ENCODE measurements at regions not wholly inside any gene's neighbourhood (a gene's known extent, or its start where the extent isn't known, plus 50 kb on each side); places are given as distances from the start of the nearest gene placed in this dataset.

DNA sequence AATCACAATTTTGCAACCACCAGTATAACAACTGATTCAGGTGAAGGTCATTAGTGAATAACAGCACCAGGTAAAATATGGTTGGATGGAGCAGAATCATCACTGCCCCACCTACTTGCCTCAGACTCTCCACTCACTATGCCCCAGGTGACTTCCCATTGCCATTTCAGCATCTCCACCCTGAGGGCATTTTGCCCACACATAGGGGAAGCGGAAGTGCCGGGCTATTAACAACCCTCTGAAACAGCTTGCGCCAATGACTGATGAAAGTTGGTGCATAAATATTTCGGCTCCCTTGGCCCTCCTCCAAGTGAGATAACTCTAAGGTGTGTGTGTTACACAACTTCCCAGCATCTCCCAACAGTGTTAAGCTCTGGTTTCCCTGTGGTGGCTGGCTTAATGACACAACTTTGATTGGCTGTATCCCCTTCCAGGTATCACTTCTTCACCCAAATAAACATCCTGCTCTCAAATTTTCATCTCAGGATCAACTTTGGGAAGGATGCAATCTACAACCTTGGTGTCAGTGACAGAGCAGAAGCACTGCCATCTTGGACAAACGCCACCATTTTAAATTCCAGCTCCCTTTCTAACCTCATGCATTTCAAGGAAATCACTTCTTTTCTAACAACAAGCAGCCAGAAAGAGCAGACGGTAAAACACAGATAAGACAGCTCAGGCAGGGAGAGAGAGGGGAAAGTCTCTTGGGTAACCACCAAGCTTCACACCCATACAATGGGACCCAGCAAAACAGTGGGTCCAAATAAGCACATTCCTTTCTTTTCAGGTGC lies 73.6 kb upstream of the PPP2R5C start (continued):
- TF ChIP-seq PRPF4 (IDR thresholded peaks at IDR 0.05; ENCODE audit: insufficient read depth, low read depth, low read length, poor library complexity, severe bottlenecking) (no peak), GATAD2B (IDR thresholded peaks at IDR 0.05; ENCODE audit: borderline replicate concordance) (no peak), CREM (IDR thresholded peaks at IDR 0.05; ENCODE audit: low read depth) (no peak), UBTF (IDR thresholded peaks at IDR 0.05; ENCODE audit: borderline replicate concordance in 1 of 2, low read depth in 2 of 2, low read length in 2 of 2) (no peak), MAFK (IDR thresholded peaks at IDR 0.05; ENCODE audit: low read length) (no peak), MED1 (CRISPR knock-in tag; IDR thresholded peaks at IDR 0.05; ENCODE audit: borderline replicate concordance) (no peak), ZNF253 (CRISPR knock-in tag; conservative IDR thresholded peaks at IDR 0.05) (no peak), SLC30A9 (CRISPR knock-in tag; IDR thresholded peaks at IDR 0.05) (no peak), PHB2 (IDR thresholded peaks at IDR 0.05; ENCODE audit: low read depth) (no peak), ZNF639 (CRISPR knock-in tag; conservative IDR thresholded peaks at IDR 0.05 in 1 of 2, IDR thresholded peaks at IDR 0.05 in 1 of 2) (peak in 1 of 2 experiments; percentile 58; a peak in 1 of 4 replicates), XRCC5 (IDR thresholded peaks at IDR 0.05; ENCODE audit: low read depth, low read length) (no peak), RBFOX2 (IDR thresholded peaks at IDR 0.05; ENCODE audit: low read depth, low read length) (no peak), DLX4 (CRISPR knock-in tag; IDR thresholded peaks at IDR 0.05) (no peak), FOXM1 (IDR thresholded peaks at IDR 0.05; ENCODE audit: low read depth) (no peak), FOXM1 (CRISPR knock-in tag; IDR thresholded peaks at IDR 0.05; ENCODE audit: low read depth) (no peak)
- TF ChIP-seq, protein P1, sequence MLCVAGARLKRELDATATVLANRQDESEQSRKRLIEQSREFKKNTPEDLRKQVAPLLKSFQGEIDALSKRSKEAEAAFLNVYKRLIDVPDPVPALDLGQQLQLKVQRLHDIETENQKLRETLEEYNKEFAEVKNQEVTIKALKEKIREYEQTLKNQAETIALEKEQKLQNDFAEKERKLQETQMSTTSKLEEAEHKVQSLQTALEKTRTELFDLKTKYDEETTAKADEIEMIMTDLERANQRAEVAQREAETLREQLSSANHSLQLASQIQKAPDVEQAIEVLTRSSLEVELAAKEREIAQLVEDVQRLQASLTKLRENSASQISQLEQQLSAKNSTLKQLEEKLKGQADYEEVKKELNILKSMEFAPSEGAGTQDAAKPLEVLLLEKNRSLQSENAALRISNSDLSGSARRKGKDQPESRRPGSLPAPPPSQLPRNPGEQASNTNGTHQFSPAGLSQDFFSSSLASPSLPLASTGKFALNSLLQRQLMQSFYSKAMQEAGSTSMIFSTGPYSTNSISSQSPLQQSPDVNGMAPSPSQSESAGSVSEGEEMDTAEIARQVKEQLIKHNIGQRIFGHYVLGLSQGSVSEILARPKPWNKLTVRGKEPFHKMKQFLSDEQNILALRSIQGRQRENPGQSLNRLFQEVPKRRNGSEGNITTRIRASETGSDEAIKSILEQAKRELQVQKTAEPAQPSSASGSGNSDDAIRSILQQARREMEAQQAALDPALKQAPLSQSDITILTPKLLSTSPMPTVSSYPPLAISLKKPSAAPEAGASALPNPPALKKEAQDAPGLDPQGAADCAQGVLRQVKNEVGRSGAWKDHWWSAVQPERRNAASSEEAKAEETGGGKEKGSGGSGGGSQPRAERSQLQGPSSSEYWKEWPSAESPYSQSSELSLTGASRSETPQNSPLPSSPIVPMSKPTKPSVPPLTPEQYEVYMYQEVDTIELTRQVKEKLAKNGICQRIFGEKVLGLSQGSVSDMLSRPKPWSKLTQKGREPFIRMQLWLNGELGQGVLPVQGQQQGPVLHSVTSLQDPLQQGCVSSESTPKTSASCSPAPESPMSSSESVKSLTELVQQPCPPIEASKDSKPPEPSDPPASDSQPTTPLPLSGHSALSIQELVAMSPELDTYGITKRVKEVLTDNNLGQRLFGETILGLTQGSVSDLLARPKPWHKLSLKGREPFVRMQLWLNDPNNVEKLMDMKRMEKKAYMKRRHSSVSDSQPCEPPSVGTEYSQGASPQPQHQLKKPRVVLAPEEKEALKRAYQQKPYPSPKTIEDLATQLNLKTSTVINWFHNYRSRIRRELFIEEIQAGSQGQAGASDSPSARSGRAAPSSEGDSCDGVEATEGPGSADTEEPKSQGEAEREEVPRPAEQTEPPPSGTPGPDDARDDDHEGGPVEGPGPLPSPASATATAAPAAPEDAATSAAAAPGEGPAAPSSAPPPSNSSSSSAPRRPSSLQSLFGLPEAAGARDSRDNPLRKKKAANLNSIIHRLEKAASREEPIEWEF (CRISPR knock-in tag; IDR thresholded peaks at IDR 0.05) = no peak
- TF ChIP-seq, protein P2, sequence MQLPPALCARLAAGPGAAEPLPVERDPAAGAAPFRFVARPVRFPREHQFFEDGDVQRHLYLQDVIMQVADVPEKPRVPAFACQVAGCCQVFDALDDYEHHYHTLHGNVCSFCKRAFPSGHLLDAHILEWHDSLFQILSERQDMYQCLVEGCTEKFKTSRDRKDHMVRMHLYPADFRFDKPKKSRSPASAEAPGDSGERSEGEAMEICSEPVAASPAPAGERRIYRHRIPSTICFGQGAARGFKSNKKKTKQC (CRISPR knock-in tag; IDR thresholded peaks at IDR 0.05) = no peak

Measured in K562 (cell line).